ENCODE measurements at regions not wholly inside any gene's neighbourhood (a gene's known extent, or its start where the extent isn't known, plus 50 kb on each side); places are given as distances from the start of the nearest gene placed in this dataset.
A peak's percentile ranks its signal among the peaks of the same experiment; 100 is the strongest.
"Not testable (repeated sequence)": the region's sequence is repeated elsewhere in the genome, so short reads cannot be mapped to it uniquely, and the experiment has no call there.

DNA sequence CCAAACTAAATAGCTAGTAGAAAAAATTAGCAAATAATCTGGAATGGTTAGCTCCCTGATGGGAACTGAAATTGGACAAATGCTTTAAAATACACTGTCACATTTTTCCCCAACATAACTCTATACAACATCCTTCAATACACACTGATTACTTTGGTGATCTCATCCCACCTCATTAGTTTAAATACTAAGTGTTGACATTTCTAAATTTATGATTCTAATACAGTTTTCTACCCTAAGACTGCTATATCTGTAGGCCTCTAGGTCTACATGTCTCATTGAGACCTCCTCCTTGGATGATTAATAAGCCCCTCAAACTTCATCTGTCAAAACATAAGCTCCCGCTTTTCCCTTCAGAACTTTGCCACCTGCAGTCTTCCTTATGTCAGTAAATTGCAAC, 80.7 kb upstream of the SLITRK5 start:
- H3K4me3 ChIP-seq (ENCODE audit: low read depth, low read length), result no peak overlapping the region
- no peak overlapping the region for H3K9ac ChIP-seq
- no peak overlapping the region for H3K4me2 ChIP-seq (ENCODE audit: low read length)
- H2AFZ ChIP-seq, result no peak overlapping the region
- H3K9me3 ChIP-seq (ENCODE audit: control insufficient read depth, low read length), result no peaks in the 10 kb centered on the region
- no peak overlapping the region for H3K27ac ChIP-seq
- H3K27me3 ChIP-seq (ENCODE audit: control insufficient read depth, insufficient read depth, low read length), result no peaks in the 10 kb centered on the region
- H3K36me3 ChIP-seq (ENCODE audit: control insufficient read depth, insufficient read depth, low read length), result no peaks in the 10 kb centered on the region
- no peaks in the 10 kb centered on the region for H3K79me2 ChIP-seq
- TF ChIP-seq, protein P1, sequence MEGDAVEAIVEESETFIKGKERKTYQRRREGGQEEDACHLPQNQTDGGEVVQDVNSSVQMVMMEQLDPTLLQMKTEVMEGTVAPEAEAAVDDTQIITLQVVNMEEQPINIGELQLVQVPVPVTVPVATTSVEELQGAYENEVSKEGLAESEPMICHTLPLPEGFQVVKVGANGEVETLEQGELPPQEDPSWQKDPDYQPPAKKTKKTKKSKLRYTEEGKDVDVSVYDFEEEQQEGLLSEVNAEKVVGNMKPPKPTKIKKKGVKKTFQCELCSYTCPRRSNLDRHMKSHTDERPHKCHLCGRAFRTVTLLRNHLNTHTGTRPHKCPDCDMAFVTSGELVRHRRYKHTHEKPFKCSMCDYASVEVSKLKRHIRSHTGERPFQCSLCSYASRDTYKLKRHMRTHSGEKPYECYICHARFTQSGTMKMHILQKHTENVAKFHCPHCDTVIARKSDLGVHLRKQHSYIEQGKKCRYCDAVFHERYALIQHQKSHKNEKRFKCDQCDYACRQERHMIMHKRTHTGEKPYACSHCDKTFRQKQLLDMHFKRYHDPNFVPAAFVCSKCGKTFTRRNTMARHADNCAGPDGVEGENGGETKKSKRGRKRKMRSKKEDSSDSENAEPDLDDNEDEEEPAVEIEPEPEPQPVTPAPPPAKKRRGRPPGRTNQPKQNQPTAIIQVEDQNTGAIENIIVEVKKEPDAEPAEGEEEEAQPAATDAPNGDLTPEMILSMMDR (IDR thresholded peaks at IDR 0.05), result no peak
- no peaks in the 10 kb centered on the region for H3K4me1 ChIP-seq

DNA sequence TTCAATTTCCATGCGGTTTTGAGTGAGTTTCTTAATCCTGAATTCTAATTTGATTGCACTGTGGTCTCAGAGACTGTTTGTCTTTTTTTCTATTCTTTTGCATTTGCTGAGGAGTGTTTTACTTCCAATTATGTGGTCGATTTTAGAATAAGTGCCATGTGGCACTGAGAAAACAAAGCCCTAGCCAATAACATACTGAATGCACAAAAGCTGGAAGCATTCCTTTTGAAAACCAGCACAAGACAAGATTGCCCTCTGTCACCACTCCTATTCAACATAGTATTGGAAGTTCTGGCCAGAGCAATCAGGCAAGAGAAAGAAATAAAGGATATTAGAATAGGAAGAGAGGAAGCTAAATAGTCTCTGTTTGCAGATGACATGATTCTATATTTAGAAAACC, 66.7 kb upstream of the SLITRK5 start:
- H3K4me2 ChIP-seq (ENCODE audit: low read length); H3K4me3 ChIP-seq (ENCODE audit: low read depth, low read length); H3K27me3 ChIP-seq (ENCODE audit: control insufficient read depth, insufficient read depth, low read length); H2AFZ ChIP-seq; H3K9me3 ChIP-seq (ENCODE audit: control insufficient read depth, low read length); H3K4me1 ChIP-seq; H3K9ac ChIP-seq; H3K79me2 ChIP-seq; H3K36me3 ChIP-seq (ENCODE audit: control insufficient read depth, insufficient read depth, low read length); H3K27ac ChIP-seq: not testable (repeated sequence)

- Histone ChIP-seq H3K36me3 (ENCODE audit: control insufficient read depth, insufficient read depth, low read length) (no peaks in the 10 kb centered on the region), H3K9ac (no peak overlapping the region), H2AFZ (peak overlapping the region; percentile 46), H3K9me3 (ENCODE audit: control insufficient read depth, low read length) (no peaks in the 10 kb centered on the region), H3K27me3 (ENCODE audit: control insufficient read depth, insufficient read depth, low read length) (no peaks in the 10 kb centered on the region), H3K4me3 (ENCODE audit: low read depth, low read length) (no peak overlapping the region), H3K79me2 (no peaks in the 10 kb centered on the region), H3K4me1 (no peaks in the 10 kb centered on the region), H3K4me2 (ENCODE audit: low read length) (no peak overlapping the region), H3K27ac (no peak overlapping the region)
- TF ChIP-seq, protein P1 (IDR thresholded peaks at IDR 0.05), result peak; percentile 13
Observed at GRCh38 chr13:87607266-87607665, 63.9 kb upstream of the SLITRK5 start.

- no peak overlapping the region for H2AFZ ChIP-seq
- H3K9me3 ChIP-seq (ENCODE audit: control insufficient read depth, low read length), result no peaks in the 10 kb centered on the region
- H3K27ac ChIP-seq, result no peak overlapping the region
- H3K79me2 ChIP-seq, result no peaks in the 10 kb centered on the region
- no peak overlapping the region for H3K4me3 ChIP-seq (ENCODE audit: low read depth, low read length)
- H3K36me3 ChIP-seq (ENCODE audit: control insufficient read depth, insufficient read depth, low read length), result no peaks in the 10 kb centered on the region
- TF ChIP-seq, protein P1 (IDR thresholded peaks at IDR 0.05), result no peak
- H3K4me1 ChIP-seq, result no peaks in the 10 kb centered on the region
- no peak overlapping the region for H3K9ac ChIP-seq
- H3K4me2 ChIP-seq (ENCODE audit: low read length), result no peak overlapping the region
- no peaks in the 10 kb centered on the region for H3K27me3 ChIP-seq (ENCODE audit: control insufficient read depth, insufficient read depth, low read length)
Observed at GRCh38 chr13:87614276-87614675, 56.9 kb upstream of the SLITRK5 start.

All from parathyroid adenoma (tissue), 2 donors.